NCI-H82 treated with DMSO at 0.1 percent for 48 hours (cell line): ENCODE measurements at regions not wholly inside any gene's neighbourhood (a gene's known extent, or its start where the extent isn't known, plus 50 kb on each side); places are given as distances from the start of the nearest gene placed in this dataset.

Source experiments
- DNase-seq: peaks from one replicate; lab custom pipeline; 2025; ENCODE audit not compliant: unreplicated experiment; lab: John Stamatoyannopoulos, UW

- no peak for DNase-seq
These were observed 90.4 kb downstream of the NUP35 start for GRCh38 chr2:183214680-183215079.

- DNase-seq: no peak
These were observed 91.7 kb downstream of the NUP35 start for GRCh38 chr2:183215917-183216316.

- no peak for DNase-seq
These were observed 95.6 kb downstream of the NUP35 start for GRCh38 chr2:183219888-183220287.

GRCh38 chr2:183222751-183223150, 98.5 kb downstream of the NUP35 start:
- no peak for DNase-seq

GRCh38 chr2:183224948-183225347, 100.7 kb downstream of the NUP35 start:
- DNase-seq: no peak

GRCh38 chr2:183227176-183227575, 102.9 kb downstream of the NUP35 start:
- DNase-seq: no peak

GRCh38 chr2:183229386-183229785, 105.1 kb downstream of the NUP35 start:
- DNase-seq: no peak

- DNase-seq: no peak
These were observed 108.1 kb downstream of the NUP35 start for GRCh38 chr2:183232161-183232865.

- peak; percentile 39 for DNase-seq
These were observed 118.7 kb downstream of the NUP35 start for GRCh38 chr2:183242937-183243336.

GRCh38 chr2:183243758-183244157, 119.5 kb downstream of the NUP35 start:
- peak; percentile 89 for DNase-seq

GRCh38 chr2:183244300-183244844, 120.1 kb downstream of the NUP35 start:
- DNase-seq: peak; percentile 53

GRCh38 chr2:183248866-183249567, 124.8 kb downstream of the NUP35 start:
- DNase-seq: peak; percentile 58

- DNase-seq: no peak
These were observed 125.8 kb downstream of the NUP35 start for GRCh38 chr2:183250061-183250460.

GRCh38 chr2:183250472-183250871, 126.2 kb downstream of the NUP35 start:
- DNase-seq: no peak

- no peak for DNase-seq
These were observed 129.3 kb downstream of the NUP35 start for GRCh38 chr2:183253441-183254130.

GRCh38 chr2:183255411-183255810, 131.2 kb downstream of the NUP35 start:
- DNase-seq: no peak

- DNase-seq: no peak
These were observed 135.7 kb downstream of the NUP35 start for GRCh38 chr2:183259921-183260320.

- DNase-seq: no peak
These were observed 136.3 kb downstream of the NUP35 start for GRCh38 chr2:183260527-183260926.

- no peak for DNase-seq
These were observed 140.8 kb downstream of the NUP35 start for GRCh38 chr2:183264890-183265535.

- no peak for DNase-seq
These were observed 143.0 kb downstream of the NUP35 start for GRCh38 chr2:183267148-183267827.

- DNase-seq: no peak
These were observed 145.7 kb downstream of the NUP35 start for GRCh38 chr2:183269956-183270355.
